Endodermal cell (in vitro differentiated cells): ENCODE measurements at regions not wholly inside any gene's neighbourhood (a gene's known extent, or its start where the extent isn't known, plus 50 kb on each side); places are given as distances from the start of the nearest gene placed in this dataset.
A peak's percentile ranks its signal among the peaks of the same experiment; 100 is the strongest.

Experiments
- DNase-seq: peaks from one replicate; pipeline ENCODE4 v3.0.0-alpha.2; 2017
- H3K27ac ChIP-seq: 2 replicates; pipeline ENCODE4 v1.5.1; 2013; ENCODE audit warnings: mild to moderate bottlenecking, low read depth, low read length, moderate library complexity
- H3K27me3 ChIP-seq: 2 replicates; pipeline ENCODE4 v1.6.1; 2013; ENCODE audit warnings: mild to moderate bottlenecking, low read length, moderate library complexity; ENCODE audit not compliant: insufficient read depth, control insufficient read depth, poor library complexity, severe bottlenecking
- H3K36me3 ChIP-seq: 2 replicates; pipeline ENCODE4 v1.7.0; 2013; ENCODE audit warnings: mild to moderate bottlenecking, low read length, moderate library complexity; ENCODE audit not compliant: control insufficient read depth, insufficient read depth
- H3K4me1 ChIP-seq: one replicate; pipeline ENCODE4 v1.7.0; 2013; ENCODE audit warnings: low read length; ENCODE audit not compliant: control insufficient read depth, insufficient read depth
- H3K4me3 ChIP-seq: 2 replicates; pipeline ENCODE4 v1.5.1; 2013; ENCODE audit warnings: mild to moderate bottlenecking, low read length, moderate library complexity
- H3K9ac ChIP-seq: 2 replicates; pipeline ENCODE4 v1.6.1; 2013; ENCODE audit warnings: mild to moderate bottlenecking, low read length, moderate library complexity; ENCODE audit not compliant: poor library complexity, severe bottlenecking; ENCODE audit errors: extremely low read depth
- H3K9me3 ChIP-seq: 2 replicates; pipeline ENCODE4 v1.6.1; 2013; ENCODE audit warnings: mild to moderate bottlenecking, low read length, moderate library complexity; ENCODE audit not compliant: control insufficient read depth
- H3K27ac Mint-ChIP-seq: 2 replicates; pipeline ENCODE4 v1.8.0; 2020; ENCODE audit warnings: mixed read lengths
- H3K27me3 Mint-ChIP-seq: 2 replicates; pipeline ENCODE4 v1.8.0; 2021; ENCODE audit warnings: mild to moderate bottlenecking, mixed read lengths; ENCODE audit not compliant: insufficient read depth
- H3K36me3 Mint-ChIP-seq: 2 replicates; pipeline ENCODE4 v1.8.0; 2020; ENCODE audit warnings: low read depth, mixed read lengths
- H3K4me1 Mint-ChIP-seq: 2 replicates; pipeline ENCODE4 v1.8.0; 2020; ENCODE audit warnings: mixed read lengths
- H3K4me3 Mint-ChIP-seq: 2 replicates; pipeline ENCODE4 v1.8.0; 2020; ENCODE audit warnings: mild to moderate bottlenecking, moderate library complexity, mixed read lengths
- H3K9me3 Mint-ChIP-seq: 2 replicates; pipeline ENCODE4 v1.8.0; 2020; ENCODE audit warnings: mild to moderate bottlenecking, mixed read lengths
- CTCF ChIP-seq: fragments of 200-600 bp; sonication (generic); conservative IDR thresholded peaks from 2 replicates; pipeline ENCODE4 v1.5.0; 2021; ENCODE audit warnings: antibody characterized with exemption, mild to moderate bottlenecking
- WGBS, 2 experiments: methylation state at CpG; one replicate each; pipeline versions ENCODE4 v1.1.5 to v1.1.7; 2013; ENCODE audit warnings: missing lambda C conversion rate in 2 of 2, mixed read lengths in 1 of 2; ENCODE audit not compliant: insufficient coverage in 1 of 2, insufficient read length in 1 of 2; 5-methylcytosine and 5-hydroxymethylcytosine counted together

GRCh38 chr1:5643360-5644107 is 348.7 kb downstream of the NPHP4 start:
- H3K9me3 Mint-ChIP-seq, result peaks cover 4% of the 10 kb centered on the region
- Histone ChIP-seq H3K4me3 (no peak overlapping the region), H3K36me3 (no peaks in the 10 kb centered on the region), H3K27me3 (no peaks in the 10 kb centered on the region), H3K9ac (no peak overlapping the region), H3K27ac (no peak overlapping the region), H3K9me3 (peaks cover 7% of the 10 kb centered on the region), H3K4me1 (no peaks in the 10 kb centered on the region)
- no peak overlapping the region for H3K27ac Mint-ChIP-seq
- peaks cover 19% of the 10 kb centered on the region for H3K4me1 Mint-ChIP-seq
- peak; percentile 36 for DNase-seq
- no peaks in the 10 kb centered on the region for H3K36me3 Mint-ChIP-seq
- H3K4me3 Mint-ChIP-seq, result no peak overlapping the region
- no peaks in the 10 kb centered on the region for H3K27me3 Mint-ChIP-seq
- 86 to 94% methylated on average over 8 to 15 of the region's 15 CpGs for WGBS, 2 experiments
- TF ChIP-seq CTCF, result peak; percentile 16

- H3K9me3 ChIP-seq, result peaks cover 3% of the 10 kb centered on the region
- peaks cover 1% of the 10 kb centered on the region for H3K9me3 Mint-ChIP-seq
- no peaks in the 10 kb centered on the region for H3K4me1 ChIP-seq
- H3K4me3 Mint-ChIP-seq, result no peak overlapping the region
- WGBS, 2 experiments, result 69 to 74% methylated on average over 5 to 6 of the region's 6 CpGs
- peak; percentile 66 for DNase-seq
- H3K36me3 ChIP-seq, result no peaks in the 10 kb centered on the region
- no peaks in the 10 kb centered on the region for H3K27me3 ChIP-seq
- no peak overlapping the region for H3K9ac ChIP-seq
- TF ChIP-seq CTCF, result peak; percentile 75
- H3K4me3 ChIP-seq, result no peak overlapping the region
- H3K4me1 Mint-ChIP-seq, result no peaks in the 10 kb centered on the region
- no peak overlapping the region for H3K27ac Mint-ChIP-seq
- no peaks in the 10 kb centered on the region for H3K36me3 Mint-ChIP-seq
- H3K27ac ChIP-seq, result no peak overlapping the region
- H3K27me3 Mint-ChIP-seq, result peaks cover 4% of the 10 kb centered on the region
Measured at GRCh38 chr1:5640845-5641244, 351.4 kb downstream of the NPHP4 start.

- H3K27me3 ChIP-seq, result no peaks in the 10 kb centered on the region
- H3K4me3 ChIP-seq, result no peak overlapping the region
- peaks cover 1% of the 10 kb centered on the region for H3K9me3 Mint-ChIP-seq
- peaks cover 4% of the 10 kb centered on the region for H3K27me3 Mint-ChIP-seq
- H3K4me1 Mint-ChIP-seq, result no peaks in the 10 kb centered on the region
- H3K36me3 Mint-ChIP-seq, result no peaks in the 10 kb centered on the region
- WGBS, 2 experiments, result 82 to 89% methylated on average over 5 of the region's 5 CpGs
- H3K27ac ChIP-seq, result no peak overlapping the region
- no peaks in the 10 kb centered on the region for H3K9me3 ChIP-seq
- H3K27ac Mint-ChIP-seq, result no peak overlapping the region
- H3K9ac ChIP-seq, result no peak overlapping the region
- TF ChIP-seq CTCF, result no peak
- H3K4me3 Mint-ChIP-seq, result no peak overlapping the region
- peak; percentile 23 for DNase-seq
- H3K36me3 ChIP-seq, result no peaks in the 10 kb centered on the region
- H3K4me1 ChIP-seq, result no peaks in the 10 kb centered on the region
Measured at GRCh38 chr1:5639106-5639722, 353.0 kb downstream of the NPHP4 start.
